ENCODE measurements at regions not wholly inside any gene's neighbourhood (a gene's known extent, or its start where the extent isn't known, plus 50 kb on each side); places are given as distances from the start of the nearest gene placed in this dataset.

DNA sequence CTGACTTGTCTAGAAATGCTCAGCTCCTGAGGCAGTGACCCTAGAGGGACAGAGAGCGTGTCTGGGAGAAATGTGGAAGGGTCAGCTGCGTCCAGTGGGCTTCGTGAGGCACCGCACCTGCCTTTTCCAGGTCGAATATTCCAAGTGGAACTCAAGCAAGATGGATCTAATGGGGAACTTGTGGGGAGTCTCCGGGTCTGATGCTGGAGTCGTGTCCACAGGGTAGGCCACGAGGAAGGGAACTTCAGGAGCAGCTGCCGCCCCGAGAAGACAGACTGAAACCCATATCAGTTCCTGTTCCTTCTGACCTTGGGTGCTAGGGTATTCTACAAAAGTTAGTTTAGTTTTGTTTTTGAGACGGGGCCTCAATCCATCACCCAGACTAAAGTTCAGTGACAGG is 67.5 kb downstream of the TNFAIP2 start:
- no peak overlapping the region for H3K56ac ChIP-seq (ENCODE audit: extremely low read depth, insufficient read depth, low read length)
- no peak overlapping the region for H2AK9ac ChIP-seq (replicated peaks; ENCODE audit: low read depth, low read length, poor library complexity)
- no TSS peak for BruUV-seq (replicated peaks)
- H3K27me3 ChIP-seq (ENCODE audit: control insufficient read depth, insufficient read depth, low read length): peaks cover 61% of the 10 kb centered on the region
- no peak overlapping the region for H3K4me2 ChIP-seq (ENCODE audit: low read depth, low read length)
- WGBS, 2 experiments (ENCODE audit: extremely low coverage in 2 of 2, insufficient read length in 1 of 2): 100% methylated on average over 3 of the region's 11 CpGs; no CpG with 5 or more reads in 1 of the 2 experiments
- H3K36me3 ChIP-seq (ENCODE audit: control insufficient read depth, insufficient read depth, low read length): no peaks in the 10 kb centered on the region
- H3K27ac ChIP-seq (ENCODE audit: insufficient read depth, low read length): no peak overlapping the region
- in situ Hi-C loops (cut with MboI; ENCODE audit: low sequenced_read_pairs) (no loop called here), intact Hi-C loops (cut with micrococcal nuclease) (no loop called here), dilution Hi-C loops (cut with HindIII; ENCODE audit: low sequenced_read_pairs, unreplicated experiment) (no loop called here)
- H2AK5ac ChIP-seq (ENCODE audit: low read depth, low read length): no peak overlapping the region
- no peak for ATAC-seq (ENCODE audit: low read depth)
- no peak overlapping the region for H3K14ac ChIP-seq (replicated peaks; ENCODE audit: low read depth, low read length)
- TF ChIP-seq BHLHE40 (IDR thresholded peaks at IDR 0.05; ENCODE audit: low read depth, low read length): no peak
- TF ChIP-seq MXI1 (IDR thresholded peaks at IDR 0.05; ENCODE audit: borderline replicate concordance, low read depth, low read length): no peak
- no peak for TF ChIP-seq RFX5 (IDR thresholded peaks at IDR 0.05; ENCODE audit: low read depth, low read length)
- no peak for TF ChIP-seq POLR2A (IDR thresholded peaks at IDR 0.05; ENCODE audit: low read depth, low read length)
- TF ChIP-seq RCOR1 (IDR thresholded peaks at IDR 0.05; ENCODE audit: insufficient replicate concordance, low read length): no peak
- TF ChIP-seq CHD1 (IDR thresholded peaks at IDR 0.05; ENCODE audit: low read depth, low read length): no peak
- TF ChIP-seq RAD21 (IDR thresholded peaks at IDR 0.05; ENCODE audit: low read length): no peak
- TF ChIP-seq NFE2L2 (IDR thresholded peaks at IDR 0.05; ENCODE audit: low read depth, low read length): no peak
- TF ChIP-seq, protein P1, sequence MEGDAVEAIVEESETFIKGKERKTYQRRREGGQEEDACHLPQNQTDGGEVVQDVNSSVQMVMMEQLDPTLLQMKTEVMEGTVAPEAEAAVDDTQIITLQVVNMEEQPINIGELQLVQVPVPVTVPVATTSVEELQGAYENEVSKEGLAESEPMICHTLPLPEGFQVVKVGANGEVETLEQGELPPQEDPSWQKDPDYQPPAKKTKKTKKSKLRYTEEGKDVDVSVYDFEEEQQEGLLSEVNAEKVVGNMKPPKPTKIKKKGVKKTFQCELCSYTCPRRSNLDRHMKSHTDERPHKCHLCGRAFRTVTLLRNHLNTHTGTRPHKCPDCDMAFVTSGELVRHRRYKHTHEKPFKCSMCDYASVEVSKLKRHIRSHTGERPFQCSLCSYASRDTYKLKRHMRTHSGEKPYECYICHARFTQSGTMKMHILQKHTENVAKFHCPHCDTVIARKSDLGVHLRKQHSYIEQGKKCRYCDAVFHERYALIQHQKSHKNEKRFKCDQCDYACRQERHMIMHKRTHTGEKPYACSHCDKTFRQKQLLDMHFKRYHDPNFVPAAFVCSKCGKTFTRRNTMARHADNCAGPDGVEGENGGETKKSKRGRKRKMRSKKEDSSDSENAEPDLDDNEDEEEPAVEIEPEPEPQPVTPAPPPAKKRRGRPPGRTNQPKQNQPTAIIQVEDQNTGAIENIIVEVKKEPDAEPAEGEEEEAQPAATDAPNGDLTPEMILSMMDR (conservative IDR thresholded peaks at IDR 0.05; ENCODE audit: low read depth, low read length): no peak
- no peak for TF ChIP-seq CEBPB (IDR thresholded peaks at IDR 0.05; ENCODE audit: low read depth, low read length)
- no peak for TF ChIP-seq FOS (IDR thresholded peaks at IDR 0.05; ENCODE audit: low read depth, low read length)
- TF ChIP-seq SMC3 (IDR thresholded peaks at IDR 0.05; ENCODE audit: low read depth, low read length): no peak
- no peak for TF ChIP-seq ELK1 (IDR thresholded peaks at IDR 0.05; ENCODE audit: borderline replicate concordance, low read depth, low read length)
- no peak for TF ChIP-seq MAZ (IDR thresholded peaks at IDR 0.05; ENCODE audit: borderline replicate concordance, low read depth, low read length)
- TF ChIP-seq MAFK (IDR thresholded peaks at IDR 0.05; ENCODE audit: low read depth, low read length): no peak
- TF ChIP-seq, protein P2, sequence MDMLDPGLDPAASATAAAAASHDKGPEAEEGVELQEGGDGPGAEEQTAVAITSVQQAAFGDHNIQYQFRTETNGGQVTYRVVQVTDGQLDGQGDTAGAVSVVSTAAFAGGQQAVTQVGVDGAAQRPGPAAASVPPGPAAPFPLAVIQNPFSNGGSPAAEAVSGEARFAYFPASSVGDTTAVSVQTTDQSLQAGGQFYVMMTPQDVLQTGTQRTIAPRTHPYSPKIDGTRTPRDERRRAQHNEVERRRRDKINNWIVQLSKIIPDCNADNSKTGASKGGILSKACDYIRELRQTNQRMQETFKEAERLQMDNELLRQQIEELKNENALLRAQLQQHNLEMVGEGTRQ (IDR thresholded peaks at IDR 0.05; ENCODE audit: low read depth, low read length): no peak
- H3K4me1 ChIP-seq (ENCODE audit: control insufficient read depth, insufficient read depth, low read length): peaks cover 4% of the 10 kb centered on the region
- no peak overlapping the region for H2AFZ ChIP-seq (replicated peaks; ENCODE audit: low read length, poor library complexity)
- no peak overlapping the region for H4K5ac ChIP-seq (ENCODE audit: low read depth, low read length)
- POLR2A ChIA-PET (ENCODE audit: unreplicated experiment): no interaction called here
- no peaks in the 10 kb centered on the region for H3K9me1 ChIP-seq (ENCODE audit: insufficient read depth, low read length)
- no peak overlapping the region for H4K91ac ChIP-seq (ENCODE audit: insufficient read depth, low read depth, low read length)
- H4K20me1 ChIP-seq (ENCODE audit: insufficient read depth, low read length): no peaks in the 10 kb centered on the region
- H2BK5ac ChIP-seq (ENCODE audit: low read depth, low read length, poor library complexity, severe bottlenecking): no peak overlapping the region
- DNase-seq: no peak
- H3K9ac ChIP-seq (ENCODE audit: low read depth, low read length): no peak overlapping the region
- no peak overlapping the region for H2BK15ac ChIP-seq (ENCODE audit: low read depth, low read length)
- H3K79me1 ChIP-seq (ENCODE audit: low read depth in 1 of 2, low read length in 2 of 2): no peaks in the 10 kb centered on the region
- H3K23ac ChIP-seq (ENCODE audit: low read depth, low read length): no peak overlapping the region
- no peak overlapping the region for H3K18ac ChIP-seq (ENCODE audit: low read depth, low read length)
- H2BK20ac ChIP-seq (ENCODE audit: low read depth, low read length): no peak overlapping the region
- CTCF ChIA-PET: interaction anchor here (1.0 kb wide), 1 partner anchor 85 kb away, joined by 4 read pairs; no protein-coding TSS in a partner anchor
- H3K4ac ChIP-seq (ENCODE audit: low read depth, low read length): no peak overlapping the region
- H2BK120ac ChIP-seq (ENCODE audit: low read depth, low read length): no peak overlapping the region
- no peak overlapping the region for H4K8ac ChIP-seq (ENCODE audit: low read depth in 2 of 2, low read length in 2 of 2)
- no peaks in the 10 kb centered on the region for H3K9me3 ChIP-seq (ENCODE audit: control insufficient read depth, insufficient read depth, low read length)
- no peak overlapping the region for H3K4me3 ChIP-seq (ENCODE audit: insufficient read depth, low read depth, low read length)
